Gastrocnemius medialis (tissue), 4 donors: ENCODE measurements at regions not wholly inside any gene's neighbourhood (a gene's known extent, or its start where the extent isn't known, plus 50 kb on each side); places are given as distances from the start of the nearest gene placed in this dataset.

Experiments used
- CTCF ChIP-seq, 5 experiments: fragments of 450-650 bp in 3 of 5; fragments of 200-600 bp in 2 of 5; sonication (generic) in 2 of 5; IDR thresholded peaks in 4 of 5; conservative IDR thresholded peaks in 1 of 5; 1 replicate in 4 of 5; 2 replicates in 1 of 5; pipeline ENCODE4 v1.5.1; 2016 to 2019; ENCODE audit warnings: antibody characterized with exemption in 5 of 5, mild to moderate bottlenecking in 3 of 5, moderate library complexity in 3 of 5
- POLR2A ChIP-seq, 2 donors: fragments of 450-650 bp; IDR thresholded peaks; one replicate each; pipeline ENCODE4 v1.6.1; 2017; ENCODE audit warnings: antibody characterized with exemption in 2 of 2, mild to moderate bottlenecking in 2 of 2, moderate library complexity in 2 of 2

GRCh38 chr2:132268977-132269523 lies 107.3 kb upstream of the ANKRD30BL start:
- no peak for TF ChIP-seq CTCF (IDR thresholded peaks at IDR 0.05 in 4 of 5, conservative IDR thresholded peaks at IDR 0.05 in 1 of 5)
- no peak for TF ChIP-seq POLR2A (IDR thresholded peaks at IDR 0.05)
